Fibroblast of lung (primary cell): ENCODE measurements at regions not wholly inside any gene's neighbourhood (a gene's known extent, or its start where the extent isn't known, plus 50 kb on each side); places are given as distances from the start of the nearest gene placed in this dataset.

Experiments
- CTCF ChIP-seq, 2 donors: IDR thresholded peaks in 1 of 2; conservative IDR thresholded peaks in 1 of 2; 1 replicate in 1 of 2; 2 replicates in 1 of 2; pipeline ENCODE4 v1.5.1; 2011 to 2012; ENCODE audit warnings: low read length in 2 of 2, control low read depth in 1 of 2, inconsistent platforms in 1 of 2, low read depth in 1 of 2, mild to moderate bottlenecking in 1 of 2
- EZH2 ChIP-seq: IDR thresholded peaks from 2 replicates; pipeline ENCODE4 v1.5.1; 2012; ENCODE audit warnings: low read length, control low read depth, mild to moderate bottlenecking; ENCODE audit errors: missing control alignments

GRCh38 chr16:59385491-59385890 lies 651.4 kb upstream of the GOT2 start:
- TF ChIP-seq CTCF (conservative IDR thresholded peaks at IDR 0.05 in 1 of 2, IDR thresholded peaks at IDR 0.05 in 1 of 2; ENCODE audit: low read depth in 1 of 2, low read length in 2 of 2) (no peak), EZH2 (no peak)
